ENCODE measurements at regions not wholly inside any gene's neighbourhood (a gene's known extent, or its start where the extent isn't known, plus 50 kb on each side); places are given as distances from the start of the nearest gene placed in this dataset.
A peak's percentile ranks its signal among the peaks of the same experiment; 100 is the strongest.

DNA sequence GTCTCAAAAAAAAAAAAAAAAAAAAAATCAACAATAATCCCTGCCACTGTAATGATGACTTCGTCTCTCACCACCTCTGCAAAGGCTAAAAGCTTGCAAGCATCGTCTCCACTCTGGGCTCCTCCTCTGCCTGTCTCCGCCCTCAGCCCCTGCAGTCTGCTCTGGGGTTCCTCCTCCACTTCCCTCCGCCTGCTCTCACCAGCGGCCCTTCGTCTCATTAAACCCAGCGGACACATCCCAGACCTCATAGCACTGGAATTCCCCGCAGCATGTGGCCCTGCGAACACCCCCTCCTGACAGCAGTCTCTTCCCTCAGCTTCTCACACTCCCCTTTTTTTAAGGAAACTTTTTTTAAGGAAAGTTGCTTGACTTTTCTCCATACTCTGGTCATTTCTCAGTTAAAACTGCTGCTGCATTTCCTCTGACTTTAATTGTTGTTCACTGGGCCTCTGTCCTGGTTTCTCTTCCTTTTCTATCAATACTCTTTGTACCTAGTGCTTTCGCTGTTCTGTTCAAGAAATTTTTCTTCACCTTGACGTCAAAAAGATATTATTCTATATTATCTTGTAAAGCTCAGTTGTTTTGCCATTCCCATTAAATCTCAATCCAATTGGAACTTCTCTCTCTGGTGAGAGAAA, 70.9 kb upstream of the PLEKHG1 start:
- Histone ChIP-seq H3K36me3 (replicated peaks; ENCODE audit: insufficient read depth, low read depth) (no peaks in the 10 kb centered on the region), H3K9me3 (ENCODE audit: low read depth) (no peaks in the 10 kb centered on the region), H3K27ac (peak overlapping the region; percentile 13), H3K4me3 (no peak overlapping the region), H4K20me1 (ENCODE audit: insufficient read depth, poor library complexity, severe bottlenecking) (no peaks in the 10 kb centered on the region), H3K4me1 (ENCODE audit: insufficient read depth) (peaks cover 5% of the 10 kb centered on the region), H3K4me2 (no peak overlapping the region), H3K79me2 (no peaks in the 10 kb centered on the region), H3K27me3 (no peaks in the 10 kb centered on the region), H3K9me2 (replicated peaks; ENCODE audit: insufficient read depth) (no peaks in the 10 kb centered on the region), H2AFZ (peak overlapping the region; percentile 0)
- TF ChIP-seq EZH2 (IDR thresholded peaks at IDR 0.05; ENCODE audit: borderline replicate concordance) (no peak), EZH2phosphoT487 (IDR thresholded peaks at IDR 0.05; ENCODE audit: low read depth, severe bottlenecking, unreplicated experiment) (no peak)
- TF ChIP-seq, protein P1, sequence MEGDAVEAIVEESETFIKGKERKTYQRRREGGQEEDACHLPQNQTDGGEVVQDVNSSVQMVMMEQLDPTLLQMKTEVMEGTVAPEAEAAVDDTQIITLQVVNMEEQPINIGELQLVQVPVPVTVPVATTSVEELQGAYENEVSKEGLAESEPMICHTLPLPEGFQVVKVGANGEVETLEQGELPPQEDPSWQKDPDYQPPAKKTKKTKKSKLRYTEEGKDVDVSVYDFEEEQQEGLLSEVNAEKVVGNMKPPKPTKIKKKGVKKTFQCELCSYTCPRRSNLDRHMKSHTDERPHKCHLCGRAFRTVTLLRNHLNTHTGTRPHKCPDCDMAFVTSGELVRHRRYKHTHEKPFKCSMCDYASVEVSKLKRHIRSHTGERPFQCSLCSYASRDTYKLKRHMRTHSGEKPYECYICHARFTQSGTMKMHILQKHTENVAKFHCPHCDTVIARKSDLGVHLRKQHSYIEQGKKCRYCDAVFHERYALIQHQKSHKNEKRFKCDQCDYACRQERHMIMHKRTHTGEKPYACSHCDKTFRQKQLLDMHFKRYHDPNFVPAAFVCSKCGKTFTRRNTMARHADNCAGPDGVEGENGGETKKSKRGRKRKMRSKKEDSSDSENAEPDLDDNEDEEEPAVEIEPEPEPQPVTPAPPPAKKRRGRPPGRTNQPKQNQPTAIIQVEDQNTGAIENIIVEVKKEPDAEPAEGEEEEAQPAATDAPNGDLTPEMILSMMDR (IDR thresholded peaks at IDR 0.05; ENCODE audit: poor library complexity) = no peak
- 39% methylated on average over 11 of the region's 11 CpGs for WGBS (ENCODE audit: low lambda C conversion rate, missing lambda C conversion rate)
- DNase-seq (ENCODE audit: low spot score) = peak; percentile 71

DNA sequence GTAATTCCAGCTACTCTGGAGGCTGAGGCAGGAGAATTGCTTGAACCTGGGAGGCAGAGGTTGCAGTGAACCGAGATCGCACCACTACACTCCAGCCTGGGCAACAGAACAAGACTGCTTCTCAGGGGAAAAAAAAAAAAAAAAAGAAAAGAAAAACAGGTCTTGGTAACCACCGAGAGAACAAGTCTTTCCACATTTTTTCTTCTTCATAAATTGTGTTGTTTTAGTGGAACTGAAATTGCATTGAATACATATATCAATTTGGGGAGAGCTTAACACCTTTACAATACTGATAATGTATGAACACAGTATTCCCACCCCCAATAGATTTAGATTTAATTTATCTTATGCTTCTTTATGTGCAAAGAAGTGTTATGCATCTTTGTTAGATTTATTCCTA, 70.0 kb upstream of the PLEKHG1 start:
- no peak for TF ChIP-seq EZH2phosphoT487 (IDR thresholded peaks at IDR 0.05; ENCODE audit: low read depth, severe bottlenecking, unreplicated experiment)
- TF ChIP-seq EZH2 (IDR thresholded peaks at IDR 0.05; ENCODE audit: borderline replicate concordance) = no peak
- TF ChIP-seq, protein P1 (IDR thresholded peaks at IDR 0.05; ENCODE audit: poor library complexity) = no peak
- WGBS (ENCODE audit: low lambda C conversion rate, missing lambda C conversion rate) = 77% methylated on average over 3 of the region's 3 CpGs
- Histone ChIP-seq H3K4me3 (no peak overlapping the region), H4K20me1 (ENCODE audit: insufficient read depth, poor library complexity, severe bottlenecking) (no peaks in the 10 kb centered on the region), H3K9me3 (ENCODE audit: low read depth) (no peaks in the 10 kb centered on the region), H3K27ac (peak overlapping the region; percentile 13), H3K27me3 (no peaks in the 10 kb centered on the region), H3K79me2 (no peaks in the 10 kb centered on the region), H3K4me2 (no peak overlapping the region), H3K36me3 (replicated peaks; ENCODE audit: insufficient read depth, low read depth) (no peaks in the 10 kb centered on the region), H3K4me1 (ENCODE audit: insufficient read depth) (peaks cover 5% of the 10 kb centered on the region), H2AFZ (no peak overlapping the region), H3K9me2 (replicated peaks; ENCODE audit: insufficient read depth) (no peaks in the 10 kb centered on the region)
- no peak for DNase-seq (ENCODE audit: low spot score)

DNA sequence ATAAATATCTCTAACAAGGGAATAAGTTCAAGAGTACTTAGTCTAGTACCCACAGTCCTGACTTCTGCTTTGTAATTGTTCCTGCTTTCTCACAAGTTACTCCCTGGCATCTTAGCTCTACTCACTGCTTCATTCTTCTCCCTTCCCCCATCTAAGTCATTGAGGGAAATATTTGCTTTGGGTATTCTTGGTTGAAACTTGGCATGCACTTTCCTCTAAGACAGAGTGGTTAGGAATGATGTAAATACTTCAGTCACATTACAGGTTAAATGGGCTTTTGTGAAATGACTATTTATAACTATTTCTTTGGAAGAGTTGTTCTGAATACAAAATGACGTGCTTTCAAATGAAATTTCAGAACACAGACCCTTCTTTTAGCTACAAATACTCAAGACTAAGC, 67.7 kb upstream of the PLEKHG1 start:
- Histone ChIP-seq H3K36me3 (replicated peaks; ENCODE audit: insufficient read depth, low read depth) (no peaks in the 10 kb centered on the region), H3K27me3 (no peaks in the 10 kb centered on the region), H2AFZ (no peak overlapping the region), H3K4me1 (ENCODE audit: insufficient read depth) (peaks cover 5% of the 10 kb centered on the region), H3K9me2 (replicated peaks; ENCODE audit: insufficient read depth) (no peaks in the 10 kb centered on the region), H3K79me2 (no peaks in the 10 kb centered on the region), H3K4me2 (no peak overlapping the region), H3K4me3 (no peak overlapping the region), H4K20me1 (ENCODE audit: insufficient read depth, poor library complexity, severe bottlenecking) (no peaks in the 10 kb centered on the region), H3K9me3 (ENCODE audit: low read depth) (no peaks in the 10 kb centered on the region), H3K27ac (no peak overlapping the region)
- 90% methylated on average over 1 of the region's 1 CpG for WGBS (ENCODE audit: low lambda C conversion rate, missing lambda C conversion rate)
- no peak for DNase-seq (ENCODE audit: low spot score)
- TF ChIP-seq, protein P1 (IDR thresholded peaks at IDR 0.05; ENCODE audit: poor library complexity) = no peak
- TF ChIP-seq EZH2phosphoT487 (IDR thresholded peaks at IDR 0.05; ENCODE audit: low read depth, severe bottlenecking, unreplicated experiment) = no peak
- TF ChIP-seq EZH2 (IDR thresholded peaks at IDR 0.05; ENCODE audit: borderline replicate concordance) = no peak

Measured in hepatocyte (in vitro differentiated cells).